CD4-positive, alpha-beta T cell treated with Interleukin-17A for 4 hours (primary cell): ENCODE measurements at regions not wholly inside any gene's neighbourhood (a gene's known extent, or its start where the extent isn't known, plus 50 kb on each side); places are given as distances from the start of the nearest gene placed in this dataset.

Experiments used
- DNase-seq: peaks from one replicate; pipeline ENCODE4 v3.0.0-alpha.2; 2020; ENCODE audit warnings: mixed read lengths

DNA sequence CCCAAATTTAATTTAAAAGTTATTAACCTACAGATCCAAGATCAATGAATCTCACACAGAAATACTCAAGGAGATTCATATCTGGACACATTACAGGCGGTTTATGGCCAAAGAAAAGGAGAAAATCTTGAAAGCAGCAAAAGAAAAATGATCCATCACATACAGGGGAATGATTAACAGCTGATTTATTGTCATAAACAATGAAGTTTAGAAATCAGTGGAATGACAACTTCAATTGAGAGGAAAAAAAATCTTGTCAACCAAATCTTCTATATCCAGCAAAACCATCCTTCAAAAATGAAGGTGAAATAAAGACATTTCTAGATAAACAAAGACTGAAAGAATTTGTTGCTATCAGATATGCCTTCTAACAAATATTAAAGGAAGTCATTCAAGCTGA is 156.2 kb upstream of the SEMA6D start:
- DNase-seq, result no peak

DNA sequence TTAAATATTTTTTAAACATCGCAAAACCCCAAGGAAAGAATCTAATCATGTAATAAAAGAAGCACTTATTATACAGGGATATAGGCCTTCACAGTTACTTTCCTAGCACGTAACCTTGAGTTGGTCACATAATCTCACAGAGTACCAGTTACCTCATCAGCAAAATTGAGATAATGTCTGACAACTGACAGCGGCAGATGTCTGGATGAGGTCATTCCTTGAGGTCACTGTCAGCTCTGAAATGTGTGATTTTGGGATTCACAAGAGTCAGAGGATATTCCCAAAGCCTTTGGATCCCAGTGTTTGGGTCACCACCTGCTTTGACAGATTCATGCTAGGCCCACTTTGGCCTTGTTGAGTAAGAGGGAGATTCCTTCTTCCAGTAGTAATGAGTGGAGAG is 151.4 kb upstream of the SEMA6D start:
- no peak for DNase-seq

DNA sequence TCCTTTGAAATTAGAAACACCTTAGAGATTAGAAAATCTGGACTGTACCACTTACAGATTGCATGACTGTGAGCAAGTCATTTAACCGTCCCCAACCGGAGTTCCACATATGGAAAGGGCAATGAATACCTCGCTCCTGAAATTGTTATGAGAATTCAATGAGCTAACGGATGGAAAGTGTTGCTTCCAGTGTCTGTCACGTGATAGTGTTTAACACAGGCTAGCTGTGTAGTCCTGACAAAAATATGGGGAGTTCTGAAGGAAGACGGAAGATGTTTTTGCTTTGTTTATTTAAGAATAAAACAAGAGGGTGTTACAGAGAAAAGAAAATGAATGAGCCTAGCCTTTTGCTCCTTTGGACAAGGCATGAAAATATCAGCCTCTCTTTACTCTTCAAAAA is 150.7 kb upstream of the SEMA6D start:
- no peak for DNase-seq

- no peak for DNase-seq
Observed at GRCh38 chr15:47568030-47568429, 149.3 kb upstream of the SEMA6D start.

GRCh38 chr15:47570044-47570443 is 147.3 kb upstream of the SEMA6D start:
- no peak for DNase-seq

GRCh38 chr15:47570451-47570850 is 146.9 kb upstream of the SEMA6D start:
- DNase-seq, result no peak

- DNase-seq, result no peak
Observed at GRCh38 chr15:47570881-47571640, 146.2 kb upstream of the SEMA6D start.

DNA sequence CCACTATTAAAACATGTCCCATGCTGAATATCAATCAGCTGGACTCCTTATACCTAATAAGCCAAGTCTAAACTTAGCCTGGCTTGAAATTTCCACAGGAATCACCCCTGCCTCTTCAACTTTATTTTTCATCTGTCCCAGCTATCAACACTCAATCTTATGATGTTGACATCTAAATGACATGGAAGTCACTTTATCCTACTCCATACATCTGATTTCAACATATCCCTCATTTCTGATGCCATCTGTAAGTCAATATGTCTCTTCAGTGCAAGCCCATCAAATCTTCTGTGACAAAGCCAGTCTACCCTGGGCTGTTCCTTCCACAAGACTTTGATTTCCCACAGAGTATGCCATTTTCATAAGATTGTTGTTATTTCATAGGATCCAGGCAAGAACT is 143.6 kb upstream of the SEMA6D start:
- DNase-seq, result no peak

- DNase-seq, result no peak
Observed at GRCh38 chr15:47577000-47577399, 140.3 kb upstream of the SEMA6D start.

- no peak for DNase-seq
Observed at GRCh38 chr15:47577461-47577860, 139.8 kb upstream of the SEMA6D start.

GRCh38 chr15:47582233-47582632 is 135.1 kb upstream of the SEMA6D start:
- no peak for DNase-seq

- DNase-seq, result no peak
Observed at GRCh38 chr15:47584316-47584715, 133.0 kb upstream of the SEMA6D start.

DNA sequence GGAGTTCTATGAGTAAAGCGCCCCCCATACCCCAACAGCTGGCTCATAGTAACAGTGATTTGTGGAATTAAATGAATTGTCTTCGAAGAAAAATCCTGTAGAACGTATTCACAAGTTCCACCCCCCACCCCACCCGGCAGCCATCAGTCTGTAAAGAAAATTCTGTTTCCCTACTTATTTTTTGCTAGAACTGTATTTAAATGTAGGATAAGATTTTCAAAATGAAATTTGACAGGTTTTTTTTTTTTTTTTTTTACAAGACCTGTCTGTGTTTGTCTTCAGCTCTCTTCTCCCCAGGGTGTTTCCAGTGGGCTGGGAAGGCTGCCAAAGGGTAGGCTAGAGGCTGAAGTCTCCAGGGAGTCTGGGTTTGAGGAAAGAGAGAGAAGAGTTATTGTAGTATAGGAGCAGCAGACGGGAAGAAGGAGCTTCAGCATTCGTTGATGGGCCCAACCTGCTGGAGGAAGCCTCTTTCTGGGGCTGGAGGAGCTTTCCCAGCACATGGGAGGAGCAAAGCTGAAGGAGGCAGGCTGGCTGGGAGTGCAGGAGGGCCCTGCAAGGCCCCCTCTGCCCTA is 130.6 kb upstream of the SEMA6D start:
- no peak for DNase-seq

DNA sequence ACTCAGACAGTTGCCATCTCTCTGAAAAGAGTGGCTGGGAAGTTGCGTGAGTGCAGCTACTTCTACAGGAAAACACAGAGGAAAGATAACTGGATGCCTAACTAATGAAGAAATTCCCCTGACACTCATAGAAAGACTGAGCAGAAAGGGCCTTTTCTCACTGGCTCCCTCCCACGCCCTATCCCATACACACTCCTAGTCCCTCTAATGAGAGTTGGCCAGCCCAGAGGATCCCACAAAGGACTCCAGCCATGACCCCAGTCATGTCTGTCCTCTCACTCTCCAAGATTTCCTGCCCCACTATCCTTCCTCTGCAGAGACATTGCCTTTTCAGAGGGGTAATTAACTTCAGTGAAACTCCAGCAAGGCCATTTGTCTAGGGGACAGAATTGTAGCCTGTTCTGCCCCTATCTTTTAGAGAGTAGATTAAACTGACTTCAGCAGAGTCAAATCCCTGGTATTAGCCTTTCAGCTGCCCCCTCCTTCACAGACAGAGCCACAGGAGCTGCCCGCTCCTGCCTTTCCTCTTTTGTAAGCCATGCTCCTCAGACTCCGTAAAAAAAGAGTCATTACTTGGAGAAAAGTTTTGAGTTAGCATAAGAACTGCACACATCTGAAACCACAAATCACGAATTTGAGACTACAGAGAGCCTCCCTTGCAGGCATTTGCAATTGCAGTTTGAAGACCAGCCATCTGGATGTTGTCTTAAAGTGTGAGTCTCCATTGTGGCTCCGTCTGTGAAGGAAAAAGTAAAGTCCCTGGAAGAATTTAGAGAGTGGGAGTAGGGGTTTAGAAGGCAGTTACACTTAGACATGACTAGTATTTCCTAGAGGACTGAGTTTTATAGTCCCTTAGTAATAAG is 129.1 kb upstream of the SEMA6D start:
- DNase-seq, result no peak

- no peak for DNase-seq
Observed at GRCh38 chr15:47588958-47589357, 128.3 kb upstream of the SEMA6D start.

- no peak for DNase-seq
Observed at GRCh38 chr15:47598996-47599395, 118.3 kb upstream of the SEMA6D start.

GRCh38 chr15:47599806-47600205 is 117.5 kb upstream of the SEMA6D start:
- no peak for DNase-seq

- DNase-seq, result no peak
Observed at GRCh38 chr15:47602121-47602520, 115.2 kb upstream of the SEMA6D start.

DNA sequence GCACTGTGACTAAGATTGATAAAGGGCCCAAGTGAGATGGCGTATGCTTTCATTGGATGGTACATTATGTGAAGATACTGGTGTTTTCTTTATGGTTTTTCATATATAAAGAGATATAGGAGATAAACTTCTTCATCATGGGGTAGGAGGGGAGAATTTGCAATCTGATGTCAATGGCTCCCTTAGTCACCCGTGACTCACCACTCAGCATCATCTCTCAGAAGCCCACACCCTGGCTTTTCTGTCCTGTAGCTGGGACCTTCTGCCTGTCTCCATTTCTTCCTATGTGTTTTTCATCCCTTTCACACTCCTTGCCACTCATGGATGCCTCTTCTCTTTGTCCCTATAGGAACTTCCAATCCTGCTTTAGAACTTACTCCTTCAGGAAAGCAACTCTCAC is 114.3 kb upstream of the SEMA6D start:
- no peak for DNase-seq

GRCh38 chr15:47607695-47608094 is 109.6 kb upstream of the SEMA6D start:
- DNase-seq, result no peak

DNA sequence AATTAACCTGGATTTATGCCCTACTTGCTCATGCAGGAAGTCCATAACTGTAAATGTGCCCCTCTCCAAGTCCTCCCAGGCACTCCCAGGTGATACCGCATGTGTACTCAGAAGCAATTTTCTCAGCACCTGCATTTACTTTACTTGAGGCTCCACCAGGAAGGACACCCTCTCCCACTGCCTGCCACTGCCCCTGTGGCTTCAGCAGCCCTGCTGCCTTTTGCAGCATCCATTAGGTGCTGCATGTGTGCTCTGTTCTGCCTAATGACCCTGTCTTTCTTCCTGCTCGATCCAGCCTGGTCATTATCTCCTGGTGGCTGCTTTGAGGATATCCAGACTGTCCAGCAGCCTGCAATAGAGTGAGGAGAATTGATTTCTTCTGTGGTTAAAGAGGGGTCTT is 107.6 kb upstream of the SEMA6D start:
- no peak for DNase-seq

GRCh38 chr15:47610736-47611135 is 106.6 kb upstream of the SEMA6D start:
- no peak for DNase-seq

GRCh38 chr15:47614360-47615011 is 102.8 kb upstream of the SEMA6D start:
- no peak for DNase-seq
